ENCODE measurements at regions not wholly inside any gene's neighbourhood (a gene's known extent, or its start where the extent isn't known, plus 50 kb on each side); places are given as distances from the start of the nearest gene placed in this dataset.

DNA sequence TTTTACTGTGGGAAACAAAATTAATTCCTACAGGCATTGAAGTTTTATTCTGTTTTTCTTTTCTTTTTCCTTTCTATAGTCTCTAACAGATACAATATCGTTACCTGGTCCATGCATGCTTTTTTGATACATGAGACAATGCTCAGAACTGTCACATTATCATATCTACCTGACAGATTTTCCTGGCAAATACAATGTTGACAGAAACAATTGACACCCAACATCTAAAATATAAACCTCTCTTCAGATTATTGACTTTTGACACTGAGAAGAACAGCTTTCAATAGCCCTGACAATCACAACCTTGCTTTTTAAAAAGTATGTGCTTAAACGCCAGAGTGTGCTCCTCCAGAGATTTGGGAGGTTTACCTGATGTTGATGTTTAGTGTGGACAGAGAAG is 2334.6 kb upstream of the WWC1 start:
- DNase-seq (ENCODE audit: low spot score) = no peak

DNA sequence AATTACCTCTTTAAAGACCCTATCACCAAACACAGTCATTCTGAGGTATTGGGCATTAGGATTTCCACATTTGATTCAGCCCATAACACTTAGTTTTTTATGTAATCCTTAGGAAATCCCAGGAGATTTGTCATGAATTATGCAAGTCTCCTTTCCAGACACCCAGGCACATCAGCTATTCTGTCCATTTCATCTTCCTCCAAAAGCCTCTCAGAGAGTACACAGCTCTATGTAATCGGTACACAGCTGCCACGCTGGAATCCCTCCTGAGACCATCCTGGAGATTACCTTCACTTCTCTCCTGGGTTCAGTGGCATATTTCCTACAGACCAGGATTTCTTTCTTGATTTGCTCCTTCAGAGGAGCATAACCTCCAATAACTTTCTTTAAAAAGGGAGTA is 2309.8 kb upstream of the WWC1 start:
- DNase-seq (ENCODE audit: low spot score) = no peak

DNA sequence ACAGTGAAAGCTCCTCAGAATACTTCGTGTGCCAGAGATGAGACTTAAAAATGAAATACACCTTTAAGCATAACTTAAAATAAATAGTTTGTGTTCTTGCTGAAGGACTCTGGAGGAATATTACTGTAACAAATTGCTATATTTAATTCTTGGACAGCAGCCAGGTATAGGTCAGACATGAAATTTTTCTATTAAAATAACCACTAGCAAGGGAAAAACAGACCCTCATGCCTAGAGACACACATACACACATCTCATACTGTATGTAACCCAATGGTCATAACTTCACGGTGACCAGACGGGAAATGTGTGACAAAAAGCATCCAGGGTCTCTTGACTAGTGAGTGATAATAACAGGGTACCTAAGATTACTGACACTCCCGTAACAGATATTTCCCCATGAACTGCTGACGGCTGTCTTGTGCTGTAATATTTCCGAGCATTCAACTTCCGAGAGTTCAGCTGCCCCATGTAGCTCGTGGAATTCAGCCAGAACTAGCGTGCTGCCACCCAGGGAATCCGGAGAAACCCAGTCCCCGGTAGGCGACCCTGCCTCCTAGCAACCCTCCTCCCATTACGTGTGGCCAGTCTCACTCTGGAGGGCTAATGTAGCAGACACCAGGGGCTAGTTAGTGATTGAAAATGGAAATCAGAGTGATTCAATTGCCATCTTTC is 2295.1 kb upstream of the WWC1 start:
- no peak for DNase-seq (ENCODE audit: low spot score)

DNA sequence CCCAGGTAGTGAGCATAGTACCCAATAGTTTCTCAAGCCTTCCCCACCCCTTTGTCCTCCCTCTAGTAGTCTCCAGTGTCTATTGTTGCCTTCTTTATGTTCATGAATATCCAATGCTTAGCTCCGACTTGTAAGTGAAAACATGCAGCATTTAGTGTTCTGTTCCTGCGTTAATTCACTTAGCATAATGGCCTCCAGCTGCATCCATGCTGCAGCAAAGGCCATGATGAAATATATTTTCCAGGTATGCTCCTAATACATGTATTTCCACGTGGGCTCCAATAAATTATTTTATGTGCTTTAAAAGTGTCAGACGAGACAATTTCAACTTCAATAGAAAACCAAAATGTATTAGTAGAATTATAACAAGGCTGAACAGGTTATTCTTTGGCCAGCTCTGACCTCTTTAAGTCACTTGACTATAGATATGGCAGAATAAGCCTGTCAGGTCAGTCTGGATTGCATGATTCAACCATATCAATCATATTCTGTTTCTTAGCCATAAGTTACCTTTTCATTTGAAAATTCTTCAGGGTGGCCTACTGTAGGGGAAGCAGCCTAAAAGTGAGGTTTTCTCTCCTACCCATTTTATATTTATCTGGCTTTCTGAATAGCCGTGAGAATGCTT is 2291.6 kb upstream of the WWC1 start:
- no peak for DNase-seq (ENCODE audit: low spot score)

DNA sequence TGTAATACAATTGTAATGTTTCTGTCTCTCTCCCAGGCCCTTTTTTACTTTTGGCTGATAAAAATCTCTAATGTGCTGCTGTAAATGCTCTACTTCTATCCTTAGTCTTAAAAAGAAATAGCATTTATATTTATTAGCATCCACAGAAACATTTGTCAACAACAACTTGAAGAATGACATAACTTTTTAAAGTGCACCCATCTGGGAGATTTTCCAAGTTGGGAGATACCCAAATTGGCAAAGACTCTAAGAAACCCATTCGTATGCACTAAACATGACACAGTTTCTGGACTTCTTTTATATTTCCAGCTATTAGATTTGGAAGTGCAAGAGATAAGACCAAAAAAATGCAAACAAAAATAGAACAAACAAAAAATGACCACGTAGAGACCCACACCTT is 2287.4 kb upstream of the WWC1 start:
- DNase-seq (ENCODE audit: low spot score) = no peak

DNA sequence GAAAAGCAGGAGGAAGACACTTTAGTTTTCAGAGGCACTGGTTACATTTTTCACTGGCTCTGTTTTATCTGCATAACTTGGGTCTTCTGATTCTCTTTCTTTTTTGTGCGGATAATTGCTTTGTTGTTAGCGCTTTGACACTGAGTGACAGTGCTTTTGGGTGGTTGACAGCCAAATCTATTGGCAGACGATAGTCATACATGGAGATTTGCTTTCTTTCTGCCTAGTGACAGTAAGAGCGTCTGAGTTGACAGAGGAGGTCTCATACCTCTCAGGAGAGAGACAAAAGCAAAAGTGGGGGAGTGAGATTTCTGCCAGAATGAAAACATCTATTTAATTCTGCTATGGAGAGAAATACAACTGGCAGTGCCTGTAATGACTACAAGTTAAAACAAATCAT is 2278.0 kb upstream of the WWC1 start:
- DNase-seq (ENCODE audit: low spot score) = no peak

DNA sequence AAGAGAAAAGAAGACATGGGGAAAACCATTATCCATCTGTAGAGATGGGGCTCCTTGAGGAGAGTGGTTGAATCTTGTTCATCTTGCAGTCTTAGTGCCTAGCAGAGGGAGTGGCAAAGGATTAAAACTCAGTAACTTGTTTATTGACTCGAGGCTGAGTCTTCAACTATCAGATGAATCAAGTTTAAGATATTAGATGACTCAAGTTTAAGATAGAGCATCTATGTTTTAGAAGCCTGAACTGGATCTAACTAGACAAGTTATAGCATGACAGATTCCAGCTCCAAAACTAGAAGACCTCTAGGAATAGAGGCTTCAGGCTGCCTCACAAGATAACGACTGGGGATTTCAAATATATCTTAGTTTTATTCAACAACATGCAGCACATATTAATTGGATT is 2277.2 kb upstream of the WWC1 start:
- no peak for DNase-seq (ENCODE audit: low spot score)

DNA sequence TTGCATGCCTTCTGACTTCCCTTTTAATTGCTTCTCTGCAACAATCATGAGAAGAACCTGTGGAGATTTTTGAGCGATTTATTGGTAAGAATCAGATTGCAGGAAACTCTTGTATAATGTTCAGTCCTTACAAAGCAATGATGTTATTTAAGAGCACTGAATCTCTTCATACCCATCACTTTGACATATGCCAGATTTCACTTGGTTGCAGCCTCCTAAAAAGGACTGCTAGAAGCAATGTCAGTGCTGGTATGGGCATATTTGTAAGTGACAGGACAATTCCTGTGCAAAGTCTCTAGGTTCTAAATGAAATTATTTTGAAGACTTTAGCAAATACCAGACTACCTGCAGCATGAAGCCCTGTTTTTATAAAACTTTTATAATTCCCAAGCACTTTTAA is 2272.7 kb upstream of the WWC1 start:
- no peak for DNase-seq (ENCODE audit: low spot score)

DNA sequence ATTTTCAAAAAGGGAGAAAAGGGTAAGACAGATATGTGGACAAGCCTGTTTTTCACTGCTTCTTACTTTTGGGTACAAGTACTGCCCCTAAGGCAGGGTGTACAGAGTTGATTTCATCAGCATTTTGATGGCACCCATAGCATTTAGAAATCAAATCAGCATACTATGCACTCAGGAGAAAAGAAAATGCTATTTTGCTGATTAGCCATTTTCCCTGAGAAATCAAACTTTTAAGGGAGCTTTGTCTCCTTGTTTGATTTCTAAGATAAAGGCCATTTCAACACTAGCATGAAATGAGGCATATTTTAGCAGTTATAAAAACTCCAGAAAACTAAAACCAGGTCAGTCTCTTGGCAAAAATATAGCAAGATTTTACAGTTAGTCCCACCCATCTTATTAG is 2269.4 kb upstream of the WWC1 start:
- DNase-seq (ENCODE audit: low spot score) = no peak

DNA sequence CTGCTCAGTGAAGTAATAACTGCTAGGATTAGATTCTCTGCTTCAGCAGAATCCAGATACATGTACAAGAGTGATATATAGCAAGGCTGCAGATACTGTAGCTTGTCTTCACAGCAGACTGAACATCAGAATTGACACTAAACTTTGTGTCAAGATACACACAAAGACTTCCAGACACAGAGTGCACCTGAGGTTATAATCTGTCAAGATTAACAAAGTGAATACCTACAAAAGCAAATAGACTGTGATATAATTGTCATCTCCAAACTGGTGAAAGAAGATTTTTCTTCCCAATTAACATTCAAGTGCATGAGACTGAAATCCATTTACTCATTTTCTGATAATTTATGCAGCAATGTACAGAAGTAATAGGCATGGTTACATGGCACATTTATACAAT is 2266.5 kb upstream of the WWC1 start:
- no peak for DNase-seq (ENCODE audit: low spot score)

DNA sequence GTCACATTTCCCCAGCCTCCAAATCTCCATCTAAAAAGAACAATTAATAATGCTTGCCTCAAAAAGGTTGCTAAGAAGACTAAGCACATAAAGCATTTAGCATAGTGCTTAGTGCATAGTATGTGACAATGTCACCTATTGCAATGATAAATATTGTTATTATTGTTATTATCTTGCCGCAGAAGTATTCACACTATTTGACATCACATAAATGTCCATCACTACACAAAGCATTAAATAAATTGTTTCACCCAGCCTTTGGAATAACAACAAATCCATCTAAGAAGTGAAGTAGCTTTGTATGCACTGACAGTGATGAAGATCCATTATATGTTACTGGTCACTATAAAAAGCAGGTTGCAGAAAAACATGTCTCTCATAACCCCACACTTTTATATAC is 2263.9 kb upstream of the WWC1 start:
- no peak for DNase-seq (ENCODE audit: low spot score)

DNA sequence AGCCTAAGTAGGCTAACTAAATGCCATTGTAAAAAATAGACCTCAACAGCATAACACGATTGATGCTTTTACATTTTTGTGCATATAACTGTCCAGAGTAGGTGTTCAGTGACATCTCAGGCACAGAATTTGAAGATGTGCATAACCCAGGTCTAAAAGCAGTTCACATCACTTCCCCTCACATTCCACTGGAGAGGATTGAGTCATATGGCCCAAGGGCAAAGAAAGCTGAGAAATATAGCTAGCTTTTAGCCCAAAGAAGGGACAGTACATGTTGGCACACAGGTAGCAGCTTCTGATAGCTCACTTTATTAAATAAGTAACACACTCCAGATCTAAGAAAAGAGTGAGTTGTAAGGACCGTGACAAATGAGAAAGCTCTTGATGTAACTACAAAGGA is 2259.5 kb upstream of the WWC1 start:
- DNase-seq (ENCODE audit: low spot score) = no peak

DNA sequence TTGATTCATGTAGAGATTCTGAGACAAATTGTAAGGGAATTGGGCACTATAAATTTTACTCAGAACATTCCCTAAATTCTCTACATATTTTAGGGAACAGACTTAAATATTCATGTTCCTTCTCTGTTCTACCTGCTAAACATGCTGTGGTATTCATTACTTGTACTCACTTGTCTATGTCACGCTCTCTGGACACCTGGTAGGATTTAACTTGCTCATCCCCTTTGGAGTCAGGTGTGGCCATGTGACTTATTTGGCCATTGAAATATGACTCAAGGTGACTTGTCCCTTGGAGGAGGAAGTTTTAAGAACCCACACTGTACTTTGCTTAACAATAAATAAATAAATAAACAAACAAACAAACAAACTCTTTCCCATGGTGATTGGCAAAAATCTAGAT is 2258.8 kb upstream of the WWC1 start:
- no peak for DNase-seq (ENCODE audit: low spot score)

DNA sequence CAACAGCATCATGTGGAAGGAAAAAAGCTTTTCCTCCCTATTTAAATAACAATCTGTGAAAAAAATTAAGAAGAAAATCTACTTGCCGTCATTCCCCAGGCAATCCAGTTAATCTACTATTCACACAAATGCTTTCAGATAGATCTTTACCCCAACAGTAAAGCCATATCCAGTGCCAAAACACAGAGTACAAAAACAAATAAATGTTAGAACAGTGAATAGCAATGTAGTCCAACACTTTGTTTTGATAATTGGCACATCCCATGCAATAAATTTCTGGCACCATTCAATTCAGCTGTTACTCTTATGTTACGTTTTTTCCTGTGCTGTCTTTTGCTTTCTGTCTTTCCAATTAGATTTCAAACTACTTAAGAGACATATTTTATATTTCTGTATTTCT is 2245.5 kb upstream of the WWC1 start:
- DNase-seq (ENCODE audit: low spot score) = no peak

DNA sequence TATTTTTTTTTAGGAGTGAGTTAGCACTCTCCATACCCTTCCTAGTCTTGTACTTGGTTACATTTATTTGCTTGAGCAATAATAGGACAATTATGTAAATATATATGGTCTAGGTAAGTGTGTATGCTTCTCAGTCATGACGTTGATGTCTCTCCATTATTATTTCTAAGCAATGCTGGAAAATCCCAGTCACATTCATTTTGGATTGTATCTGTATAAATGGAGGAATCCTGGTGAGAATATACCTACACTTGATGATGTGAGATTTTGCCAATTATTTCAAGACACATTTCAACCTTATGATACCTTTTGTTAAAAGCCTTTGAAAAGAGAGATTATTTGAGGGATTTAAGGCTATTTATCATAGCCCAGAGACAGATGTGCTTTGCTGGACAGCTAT is 2244.5 kb upstream of the WWC1 start:
- DNase-seq (ENCODE audit: low spot score) = no peak

DNA sequence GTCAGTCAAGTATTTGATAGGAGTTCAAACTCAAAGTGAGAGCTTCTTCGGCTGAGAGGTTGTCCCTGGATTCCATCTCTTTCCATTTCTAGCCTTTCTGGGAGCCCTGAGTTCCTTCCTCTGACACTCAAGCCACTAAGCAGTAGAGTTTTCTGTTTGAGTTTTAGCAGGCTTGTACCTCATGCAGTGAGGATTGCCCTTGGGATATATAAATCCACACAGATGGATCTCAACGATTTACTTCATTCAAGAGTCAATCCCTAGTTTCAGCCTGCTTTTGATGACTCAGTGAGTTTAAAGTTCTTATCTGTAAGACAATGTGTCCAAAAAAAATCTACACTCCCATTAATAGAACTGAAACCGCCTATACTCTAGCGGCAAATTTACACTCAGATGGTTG is 2240.9 kb upstream of the WWC1 start:
- DNase-seq (ENCODE audit: low spot score) = no peak

DNA sequence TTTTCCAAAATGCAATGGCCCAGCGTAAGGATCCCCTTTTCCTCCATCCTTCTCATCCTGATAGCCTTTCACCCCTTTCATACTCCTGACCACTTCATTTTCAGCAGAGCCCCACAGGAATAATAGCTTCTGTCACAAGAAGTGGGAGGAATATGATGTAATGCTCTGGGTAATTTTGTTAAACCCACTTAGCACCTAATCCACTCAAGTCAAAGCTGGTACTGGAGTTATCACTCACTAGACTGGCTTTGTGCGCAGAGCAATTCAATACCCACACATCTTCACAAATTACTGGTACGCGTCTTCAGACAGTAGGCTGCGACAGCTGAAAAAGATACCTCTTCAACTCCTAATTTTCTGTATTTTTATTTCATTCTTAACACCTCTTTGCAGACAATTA is 2232.8 kb upstream of the WWC1 start:
- DNase-seq (ENCODE audit: low spot score) = no peak

DNA sequence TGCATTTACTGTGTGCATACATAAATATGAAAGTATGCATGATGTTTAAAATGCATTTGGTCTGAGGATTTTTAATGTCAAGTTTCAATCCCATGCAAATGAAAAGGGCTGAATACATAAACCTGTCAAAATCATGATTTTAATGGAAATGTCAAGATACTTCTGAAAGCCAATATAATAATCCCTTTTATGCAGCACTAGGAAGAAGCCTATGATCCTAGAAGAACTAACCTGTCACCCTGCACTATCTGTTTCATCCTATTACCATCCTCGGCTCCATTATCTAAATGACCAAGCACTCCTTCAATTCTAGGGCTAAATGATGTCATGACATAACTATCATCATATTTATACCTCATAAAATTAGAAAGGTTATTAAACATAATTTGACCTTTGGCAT is 2229.4 kb upstream of the WWC1 start:
- no peak for DNase-seq (ENCODE audit: low spot score)

DNA sequence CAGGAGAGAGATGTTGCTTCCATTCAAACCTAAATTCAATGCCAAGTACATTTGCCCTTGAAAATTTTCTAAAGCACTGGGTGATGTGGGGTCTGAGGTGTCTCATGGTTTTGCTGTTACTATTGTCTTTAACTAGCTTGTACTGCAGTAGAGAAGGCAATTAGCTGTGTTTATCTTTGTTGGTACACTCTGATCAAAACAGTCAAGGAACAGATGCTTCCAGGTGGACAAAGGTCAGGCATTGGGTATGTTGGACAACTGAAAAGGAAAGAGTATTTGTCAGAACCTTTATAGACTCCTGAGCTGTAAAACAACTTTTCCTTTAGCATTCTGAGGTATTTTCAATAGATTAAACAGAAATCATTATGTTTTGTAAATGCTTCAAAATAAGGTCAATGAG is 2228.7 kb upstream of the WWC1 start:
- DNase-seq (ENCODE audit: low spot score) = no peak

DNA sequence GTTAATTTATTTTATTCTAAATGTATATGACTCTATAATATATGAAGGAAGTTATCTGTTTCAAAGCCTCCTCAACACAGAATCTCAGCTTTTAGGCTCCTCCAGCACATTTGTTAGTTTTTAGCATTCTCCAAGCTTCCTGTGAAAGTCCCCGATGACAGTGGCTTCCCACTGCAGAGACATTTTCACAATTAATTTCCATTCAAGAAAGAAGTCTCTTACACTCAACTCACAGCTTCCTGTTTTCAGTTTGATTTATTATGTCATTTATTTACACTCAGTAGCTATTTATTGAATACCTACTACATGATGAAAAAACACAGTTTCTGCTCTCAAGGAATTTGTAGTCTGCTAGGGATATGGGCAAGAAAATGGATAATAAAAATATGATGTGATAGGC is 2228.2 kb upstream of the WWC1 start:
- no peak for DNase-seq (ENCODE audit: low spot score)

DNA sequence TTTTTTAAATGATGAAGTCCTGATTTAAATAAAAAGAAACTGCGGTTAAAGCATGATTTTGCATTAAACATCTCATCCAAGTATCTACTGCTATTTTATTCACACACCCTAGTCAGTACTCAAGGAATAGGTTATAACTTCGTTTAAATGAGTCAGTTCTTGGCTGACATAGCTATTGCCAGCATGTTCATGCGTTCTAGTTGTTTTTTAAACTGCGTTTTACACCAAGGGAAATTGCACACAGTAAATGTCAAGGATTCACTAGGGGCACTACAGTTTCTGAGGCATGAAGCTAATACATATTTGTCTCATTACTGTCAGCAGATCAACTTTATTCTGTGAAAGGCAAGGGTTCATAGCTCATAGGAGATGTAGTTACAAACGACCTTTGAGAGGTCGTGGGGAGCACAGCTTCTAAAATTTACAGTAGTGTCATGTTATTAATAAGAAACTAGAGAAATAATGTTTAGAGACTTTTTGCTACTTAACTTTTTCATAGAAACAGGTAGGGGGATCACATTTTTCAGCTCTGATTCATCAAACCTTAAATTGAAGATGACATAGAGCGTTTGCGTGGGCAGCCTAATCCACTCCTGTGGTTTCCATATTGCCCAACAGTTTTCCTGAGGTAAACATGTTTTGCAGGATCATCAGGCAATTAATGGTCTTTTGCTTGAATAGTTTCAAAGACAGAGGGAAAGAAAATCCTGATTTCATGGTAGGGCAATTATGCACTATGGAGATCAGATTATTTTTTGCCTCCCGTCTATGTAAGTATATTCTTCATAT is 2222.7 kb upstream of the WWC1 start:
- no peak for DNase-seq (ENCODE audit: low spot score)

DNA sequence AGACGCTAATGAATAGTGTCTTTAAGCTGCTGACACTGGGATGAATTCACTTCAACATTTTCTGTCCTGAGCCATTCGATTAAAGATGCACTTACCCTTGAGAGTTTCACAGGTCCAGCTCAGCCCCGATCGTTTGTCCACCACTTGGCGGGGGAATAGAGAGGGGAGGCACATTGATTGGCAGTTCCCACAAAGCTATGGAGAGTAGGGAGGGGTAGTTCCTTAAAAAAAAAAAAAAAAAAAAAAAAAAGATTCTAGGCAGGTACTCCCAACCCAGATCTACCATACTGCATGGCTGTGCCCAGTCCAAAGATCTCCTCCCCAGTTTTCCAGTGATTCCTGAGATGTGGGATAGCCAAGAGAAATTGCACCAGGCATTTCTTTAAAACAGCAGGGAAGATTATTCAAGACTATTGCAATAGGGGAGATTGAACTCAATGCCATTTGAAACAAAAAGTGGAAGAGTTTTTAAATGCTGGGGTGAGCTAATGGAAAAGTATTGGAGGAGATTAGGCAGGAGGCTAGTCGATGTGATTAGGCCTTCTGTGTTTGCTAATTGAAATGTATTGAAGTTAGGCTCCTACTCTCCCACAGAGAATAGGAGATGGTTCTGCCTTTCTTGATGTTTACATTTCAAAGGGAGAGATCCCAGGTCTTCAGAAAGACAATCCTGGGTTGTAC is 2217.4 kb upstream of the WWC1 start:
- no peak for DNase-seq (ENCODE audit: low spot score)
